BJ (cell line): ENCODE measurements at regions not wholly inside any gene's neighbourhood (a gene's known extent, or its start where the extent isn't known, plus 50 kb on each side); places are given as distances from the start of the nearest gene placed in this dataset.

Experiments
- CTCF ChIA-PET: fragments of 350-600 bp; formaldehyde crosslinking; extraction: SDS; loops from one replicate; lab custom pipeline; 2021; ENCODE audit warnings: antibody characterized with exemption, inconsistent platforms; lab: Yijun Ruan, JAX
- POLR2A ChIA-PET: fragments of 300-600 bp; sonication (Branson Sonifier 250); formaldehyde crosslinking; extraction: SDS; loops from one replicate; lab custom pipeline; 2021; ENCODE audit warnings: antibody characterized with exemption; lab: Charles Lee
- DNase-seq: peaks from one replicate; pipeline ENCODE4 v3.0.0-alpha.2; 2011; ENCODE audit warnings: low read depth
- H3K27me3 ChIP-seq: 2 replicates; pipeline ENCODE4 v1.6.0; 2011; ENCODE audit warnings: low read length; ENCODE audit not compliant: control insufficient read depth, insufficient read depth
- H3K36me3 ChIP-seq: 2 replicates; pipeline ENCODE4 v1.5.1; 2011; ENCODE audit warnings: low read length; ENCODE audit not compliant: control insufficient read depth, insufficient read depth
- H3K4me3 ChIP-seq: 2 replicates; pipeline ENCODE4 v1.5.1; 2011; ENCODE audit warnings: low read depth, mild to moderate bottlenecking, control low read depth, low read length
- CTCF ChIP-seq: IDR thresholded peaks from 2 replicates; pipeline ENCODE4 v1.5.1; 2011; ENCODE audit warnings: low read depth, mild to moderate bottlenecking, control low read depth, inconsistent platforms, low read length, moderate library complexity; ENCODE audit not compliant: insufficient read depth

- POLR2A ChIA-PET: no interaction called here
- CTCF ChIA-PET: interaction anchor here (1.1 to 1.2 kb wide), 2 partner anchors 8 to 27 kb away, joined by 3 to 4 read pairs; no protein-coding TSS in a partner anchor
Observed at GRCh38 chr3:170776887-170777563, 93.0 kb downstream of the RPL22L1 start.

GRCh38 chr3:170773682-170774425 is 96.1 kb downstream of the RPL22L1 start:
- CTCF ChIA-PET: interaction anchor here (0.6 kb wide), 1 partner anchor 70 kb away, joined by 3 read pairs; no protein-coding TSS in a partner anchor
- H3K4me3 ChIP-seq: no peak overlapping the region
- no peak for DNase-seq
- POLR2A ChIA-PET: no interaction called here
- TF ChIP-seq CTCF: no peak
- no peaks in the 10 kb centered on the region for H3K36me3 ChIP-seq
- no peaks in the 10 kb centered on the region for H3K27me3 ChIP-seq

More at GRCh38 chr3:170776887-170777563, 93.0 kb downstream of the RPL22L1 start:
- Histone ChIP-seq H3K27me3 (no peaks in the 10 kb centered on the region), H3K36me3 (no peaks in the 10 kb centered on the region), H3K4me3 (no peak overlapping the region)
- TF ChIP-seq CTCF: no peak
- no peak for DNase-seq

- ChIA-PET CTCF (interaction anchor here (0.8 to 2.2 kb wide), 3 partner anchors 9 to 12 kb away, joined by 3 to 6 read pairs (median 4); no protein-coding TSS in a partner anchor), POLR2A (no interaction called here)
- DNase-seq: no peak
Observed at GRCh38 chr3:170772175-170772574, 97.8 kb downstream of the RPL22L1 start.

GRCh38 chr3:170768334-170768801 is 101.6 kb downstream of the RPL22L1 start:
- Histone ChIP-seq H3K4me3 (no peak overlapping the region), H3K36me3 (no peaks in the 10 kb centered on the region), H3K27me3 (no peaks in the 10 kb centered on the region)
- no peak for TF ChIP-seq CTCF
- DNase-seq: no peak
- CTCF ChIA-PET: interaction anchor here (0.6 kb wide), 1 partner anchor 15 kb away, joined by 3 read pairs; no protein-coding TSS in a partner anchor
- POLR2A ChIA-PET: no interaction called here

More at GRCh38 chr3:170772175-170772574, 97.8 kb downstream of the RPL22L1 start:
- TF ChIP-seq CTCF: no peak
- Histone ChIP-seq H3K27me3 (no peaks in the 10 kb centered on the region), H3K36me3 (no peaks in the 10 kb centered on the region), H3K4me3 (no peak overlapping the region)

- Histone ChIP-seq H3K36me3 (no peaks in the 10 kb centered on the region), H3K27me3 (no peaks in the 10 kb centered on the region), H3K4me3 (no peak overlapping the region)
- no peak for DNase-seq
- TF ChIP-seq CTCF: no peak
- POLR2A ChIA-PET: no interaction called here
- CTCF ChIA-PET: interaction anchor here (1.3 kb wide), 1 partner anchor 45 kb away, joined by 4 read pairs; no protein-coding TSS in a partner anchor
Observed at GRCh38 chr3:170767576-170767941, 102.4 kb downstream of the RPL22L1 start.
